SK-N-SH (cell line): ENCODE measurements at regions not wholly inside any gene's neighbourhood (a gene's known extent, or its start where the extent isn't known, plus 50 kb on each side); places are given as distances from the start of the nearest gene placed in this dataset.

ENCODE experiments used
- EP300 ChIP-seq, 2 experiments: IDR thresholded peaks; 2 replicates each; pipeline versions ENCODE4 v1.4.0 to v1.6.1; 2012; ENCODE audit warnings: borderline replicate concordance in 1 of 2, low read depth in 1 of 2, low read length in 1 of 2
- JUND ChIP-seq: IDR thresholded peaks from 2 replicates; pipeline ENCODE4 v1.4.0; 2012
- MAX ChIP-seq: IDR thresholded peaks from 2 replicates; pipeline ENCODE4 v1.4.0; 2012; ENCODE audit warnings: low read depth
- POLR2AphosphoS5 ChIP-seq: IDR thresholded peaks from 2 replicates; pipeline ENCODE4 v1.6.1; 2012; ENCODE audit warnings: low read depth, low read length
- RFX5 ChIP-seq: IDR thresholded peaks from 2 replicates; pipeline ENCODE4 v1.6.1; 2012; ENCODE audit warnings: mild to moderate bottlenecking, improper control_type of control experiment, low read length
- YY1 ChIP-seq: IDR thresholded peaks from 2 replicates; pipeline ENCODE4 v1.4.0; 2012; ENCODE audit warnings: low read depth, mild to moderate bottlenecking
- ZBTB33 ChIP-seq: IDR thresholded peaks from 2 replicates; pipeline ENCODE4 v1.4.0; 2012; ENCODE audit warnings: low read depth, borderline replicate concordance
- TF ChIP-seq, protein P1 (sequence below): fragments of 200-600 bp; sonication (generic); IDR thresholded peaks from 2 replicates; pipeline ENCODE4 v1.6.1; 2017; ENCODE audit warnings: antibody characterized with exemption, mild to moderate bottlenecking, moderate library complexity

GRCh38 chr21:38887749-38888148, 82.0 kb downstream of the ETS2 start:
- TF ChIP-seq EP300 (IDR thresholded peaks at IDR 0.05; ENCODE audit: borderline replicate concordance in 1 of 2, low read depth in 1 of 2, low read length in 1 of 2): no peak
- TF ChIP-seq, protein P1, sequence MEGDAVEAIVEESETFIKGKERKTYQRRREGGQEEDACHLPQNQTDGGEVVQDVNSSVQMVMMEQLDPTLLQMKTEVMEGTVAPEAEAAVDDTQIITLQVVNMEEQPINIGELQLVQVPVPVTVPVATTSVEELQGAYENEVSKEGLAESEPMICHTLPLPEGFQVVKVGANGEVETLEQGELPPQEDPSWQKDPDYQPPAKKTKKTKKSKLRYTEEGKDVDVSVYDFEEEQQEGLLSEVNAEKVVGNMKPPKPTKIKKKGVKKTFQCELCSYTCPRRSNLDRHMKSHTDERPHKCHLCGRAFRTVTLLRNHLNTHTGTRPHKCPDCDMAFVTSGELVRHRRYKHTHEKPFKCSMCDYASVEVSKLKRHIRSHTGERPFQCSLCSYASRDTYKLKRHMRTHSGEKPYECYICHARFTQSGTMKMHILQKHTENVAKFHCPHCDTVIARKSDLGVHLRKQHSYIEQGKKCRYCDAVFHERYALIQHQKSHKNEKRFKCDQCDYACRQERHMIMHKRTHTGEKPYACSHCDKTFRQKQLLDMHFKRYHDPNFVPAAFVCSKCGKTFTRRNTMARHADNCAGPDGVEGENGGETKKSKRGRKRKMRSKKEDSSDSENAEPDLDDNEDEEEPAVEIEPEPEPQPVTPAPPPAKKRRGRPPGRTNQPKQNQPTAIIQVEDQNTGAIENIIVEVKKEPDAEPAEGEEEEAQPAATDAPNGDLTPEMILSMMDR: no peak
- no peak for TF ChIP-seq JUND
- no peak for TF ChIP-seq MAX
- no peak for TF ChIP-seq YY1
- no peak for TF ChIP-seq RFX5
- no peak for TF ChIP-seq POLR2AphosphoS5
- no peak for TF ChIP-seq ZBTB33
